Neural cell (in vitro differentiated cells): ENCODE measurements at regions not wholly inside any gene's neighbourhood (a gene's known extent, or its start where the extent isn't known, plus 50 kb on each side); places are given as distances from the start of the nearest gene placed in this dataset.

Experiments
- H2AFZ ChIP-seq: fragments of 200-600, 300-800 bp; sonication (generic), shearing (Covaris generic); 2 replicates; pipeline ENCODE4 v1.6.0; 2014; ENCODE audit warnings: low read depth, mild to moderate bottlenecking, antibody characterized with exemption, low read length, moderate library complexity
- H3F3A ChIP-seq: fragments of 200-600 bp; shearing (Covaris generic); 2 replicates; pipeline ENCODE4 v1.6.1; 2016; ENCODE audit warnings: mild to moderate bottlenecking, moderate library complexity, mixed read lengths, antibody characterized with exemption, low read length; ENCODE audit not compliant: insufficient read depth, poor library complexity, severe bottlenecking
- H3K27ac ChIP-seq: fragments of 200-600, 300-800 bp; sonication (generic), shearing (Covaris generic); 2 replicates; pipeline ENCODE4 v1.5.1; 2014; ENCODE audit warnings: mild to moderate bottlenecking, low read length, moderate library complexity
- H3K27me3 ChIP-seq: fragments of 300-800, 200-600 bp; sonication (generic), shearing (Covaris generic); 2 replicates; pipeline ENCODE4 v1.6.0; 2014; ENCODE audit warnings: mild to moderate bottlenecking, low read depth, low read length, moderate library complexity; ENCODE audit not compliant: insufficient read depth
- H3K36me3 ChIP-seq: fragments of 300-800, 200-600 bp; sonication (generic), shearing (Covaris generic); 2 replicates; pipeline ENCODE4 v1.5.1; 2014; ENCODE audit warnings: mild to moderate bottlenecking, antibody characterized with exemption, low read length, moderate library complexity; ENCODE audit not compliant: insufficient read depth
- H3K4me2 ChIP-seq: fragments of 300-800, 200-600 bp; sonication (generic), shearing (Covaris generic); 2 replicates; pipeline ENCODE4 v1.6.0; 2014; ENCODE audit warnings: mild to moderate bottlenecking, low read length
- H3K4me3 ChIP-seq: fragments of 300-800, 200-600 bp; sonication (generic), shearing (Covaris generic); 2 replicates; pipeline ENCODE4 v1.5.1; 2014; ENCODE audit warnings: mild to moderate bottlenecking, low read length, moderate library complexity
- H3K79me2 ChIP-seq: fragments of 200-600 bp; shearing (Covaris generic); replicated peaks from 2 replicates; pipeline ENCODE4 v1.6.0; 2014; ENCODE audit warnings: mild to moderate bottlenecking, low read length, moderate library complexity; ENCODE audit not compliant: insufficient read depth
- H3K9ac ChIP-seq: fragments of 300-800, 200-600 bp; sonication (generic), shearing (Covaris generic); 2 replicates; pipeline ENCODE4 v1.6.1; 2016; ENCODE audit warnings: mild to moderate bottlenecking, low read length, mixed read lengths
- H3K9me2 ChIP-seq: fragments of 200-600 bp; shearing (Covaris generic); 2 replicates; pipeline ENCODE4 v1.6.1; 2016; ENCODE audit warnings: mild to moderate bottlenecking, low read length, mixed read lengths; ENCODE audit not compliant: insufficient read depth
- H3K9me3 ChIP-seq: fragments of 200-600, 300-800 bp; sonication (generic), shearing (Covaris generic); 2 replicates; pipeline ENCODE4 v1.6.1; 2016; ENCODE audit warnings: mild to moderate bottlenecking, mixed run types, low read length, moderate library complexity, mixed read lengths
- H4K20me1 ChIP-seq: fragments of 200-600 bp; shearing (Covaris generic); 2 replicates; pipeline ENCODE4 v1.6.1; 2016; ENCODE audit warnings: mild to moderate bottlenecking, mixed run types; ENCODE audit not compliant: insufficient read depth
- CTCF ChIP-seq: fragments of 450-650 bp; IDR thresholded peaks from 2 replicates; pipeline ENCODE4 v1.5.1; 2014; ENCODE audit warnings: antibody characterized with exemption, mild to moderate bottlenecking, moderate library complexity; ENCODE audit not compliant: poor library complexity, severe bottlenecking
- EP300 ChIP-seq: fragments of 450-650 bp; conservative IDR thresholded peaks from 2 replicates; pipeline ENCODE4 v1.6.1; 2014; ENCODE audit warnings: antibody characterized with exemption, mild to moderate bottlenecking, moderate library complexity; ENCODE audit not compliant: poor library complexity, severe bottlenecking
- EZH2 ChIP-seq: fragments of 200-600, 300-800 bp; shearing (Covaris generic), sonication (generic); IDR thresholded peaks from 2 replicates; pipeline ENCODE4 v1.6.1; 2014; ENCODE audit warnings: antibody characterized with exemption, low read length, borderline replicate concordance, mild to moderate bottlenecking; ENCODE audit not compliant: insufficient read depth, poor library complexity, severe bottlenecking
- MXI1 ChIP-seq: fragments of 450-650 bp; conservative IDR thresholded peaks from 2 replicates; pipeline ENCODE4 v1.6.1; 2014; ENCODE audit warnings: antibody characterized with exemption, mild to moderate bottlenecking; ENCODE audit not compliant: poor library complexity, severe bottlenecking
- POLR2AphosphoS5 ChIP-seq: IDR thresholded peaks from 2 replicates; pipeline ENCODE4 v1.6.1; 2012
- RAD21 ChIP-seq: fragments of 450-650 bp; conservative IDR thresholded peaks from 2 replicates; pipeline ENCODE4 v1.6.1; 2014; ENCODE audit warnings: antibody characterized with exemption, mild to moderate bottlenecking, moderate library complexity
- REST ChIP-seq: IDR thresholded peaks from 2 replicates; pipeline ENCODE4 v1.6.1; 2012; ENCODE audit warnings: borderline replicate concordance
- SMC3 ChIP-seq: fragments of 450-650 bp; conservative IDR thresholded peaks from 2 replicates; pipeline ENCODE4 v1.6.1; 2014; ENCODE audit warnings: antibody characterized with exemption, mild to moderate bottlenecking, moderate library complexity; ENCODE audit not compliant: poor library complexity
- TAF1 ChIP-seq: IDR thresholded peaks from 2 replicates; pipeline ENCODE4 v1.6.1; 2012; ENCODE audit warnings: low read depth

GRCh38 chr4:11116940-11117339 lies 311.8 kb downstream of the HS3ST1 start (continued):
- no peak for TF ChIP-seq MXI1

GRCh38 chr4:11111876-11112275 lies 316.8 kb downstream of the HS3ST1 start:
- H3K36me3 ChIP-seq, result no peaks in the 10 kb centered on the region
- no peak overlapping the region for H3K4me2 ChIP-seq
- TF ChIP-seq RAD21 (no peak), POLR2AphosphoS5 (no peak), REST (no peak), MXI1 (no peak), TAF1 (no peak), EP300 (no peak), CTCF (no peak), SMC3 (no peak), EZH2 (no peak)
- no peak overlapping the region for H3K9ac ChIP-seq
- no peaks in the 10 kb centered on the region for H3K9me2 ChIP-seq
- H4K20me1 ChIP-seq, result no peaks in the 10 kb centered on the region
- H3F3A ChIP-seq, result no peaks in the 10 kb centered on the region
- no peak overlapping the region for H2AFZ ChIP-seq
- no peaks in the 10 kb centered on the region for H3K27me3 ChIP-seq
- H3K4me3 ChIP-seq, result no peak overlapping the region
- H3K79me2 ChIP-seq, result no peaks in the 10 kb centered on the region
- no peaks in the 10 kb centered on the region for H3K9me3 ChIP-seq
- H3K27ac ChIP-seq, result no peak overlapping the region

- H3K27ac ChIP-seq, result no peak overlapping the region
- H3K4me2 ChIP-seq, result no peak overlapping the region
- no peaks in the 10 kb centered on the region for H3K36me3 ChIP-seq
- no peaks in the 10 kb centered on the region for H4K20me1 ChIP-seq
- no peaks in the 10 kb centered on the region for H3F3A ChIP-seq
- H2AFZ ChIP-seq, result no peak overlapping the region
- no peaks in the 10 kb centered on the region for H3K27me3 ChIP-seq
- H3K79me2 ChIP-seq, result no peaks in the 10 kb centered on the region
- no peak overlapping the region for H3K4me3 ChIP-seq
- H3K9me3 ChIP-seq, result no peaks in the 10 kb centered on the region
- no peaks in the 10 kb centered on the region for H3K9me2 ChIP-seq
- TF ChIP-seq EP300, result no peak
- no peak for TF ChIP-seq SMC3
- no peak for TF ChIP-seq RAD21
- TF ChIP-seq POLR2AphosphoS5, result no peak
- no peak for TF ChIP-seq REST
- no peak for TF ChIP-seq MXI1
- TF ChIP-seq EZH2, result no peak
- TF ChIP-seq CTCF, result no peak
- no peak for TF ChIP-seq TAF1
- no peak overlapping the region for H3K9ac ChIP-seq
Measured at GRCh38 chr4:11111370-11111769, 317.3 kb downstream of the HS3ST1 start.
